Liver (tissue), 3 donors: ENCODE measurements at regions not wholly inside any gene's neighbourhood (a gene's known extent, or its start where the extent isn't known, plus 50 kb on each side); places are given as distances from the start of the nearest gene placed in this dataset.

Experiments
- CTCF ChIP-seq: fragments of 150-350 bp; IDR thresholded peaks from 2 replicates; pipeline ENCODE4 v1.5.1; 2017; ENCODE audit warnings: improper control_type of control experiment, low read depth, low read length; ENCODE audit not compliant: missing input control
- EGR1 ChIP-seq, 2 donors: IDR thresholded peaks; 2 replicates each; pipeline ENCODE4 v1.6.1; 2016 to 2018; ENCODE audit warnings: antibody characterized with exemption in 2 of 2, low read depth in 2 of 2
- FOXA1 ChIP-seq: IDR thresholded peaks from 2 replicates; pipeline ENCODE4 v1.6.1; 2016; ENCODE audit warnings: antibody characterized with exemption
- FOXA2 ChIP-seq: IDR thresholded peaks from 2 replicates; pipeline ENCODE4 v1.6.1; 2016; ENCODE audit warnings: antibody characterized with exemption
- GABPA ChIP-seq, 2 donors: IDR thresholded peaks in 1 of 2; conservative IDR thresholded peaks in 1 of 2; 2 replicates each; pipeline ENCODE4 v1.6.1; 2016; ENCODE audit warnings: antibody characterized with exemption in 2 of 2, mild to moderate bottlenecking in 1 of 2, moderate library complexity in 1 of 2
- JUND ChIP-seq, 2 donors: IDR thresholded peaks; 2 replicates each; pipeline ENCODE4 v1.6.1; 2016; ENCODE audit warnings: antibody characterized with exemption in 2 of 2
- MAX ChIP-seq: IDR thresholded peaks from 2 replicates; pipeline ENCODE4 v1.6.1; 2016; ENCODE audit warnings: antibody characterized with exemption
- RAD21 ChIP-seq, 2 donors: IDR thresholded peaks; 2 replicates each; pipeline ENCODE4 v1.6.1; 2016; ENCODE audit warnings: antibody characterized with exemption in 2 of 2, mild to moderate bottlenecking in 2 of 2
- REST ChIP-seq: IDR thresholded peaks from 2 replicates; pipeline ENCODE4 v1.6.1; 2016; ENCODE audit warnings: antibody characterized with exemption, mild to moderate bottlenecking
- SP1 ChIP-seq: IDR thresholded peaks from 2 replicates; pipeline ENCODE4 v1.6.1; 2018; ENCODE audit warnings: antibody characterized with exemption, mild to moderate bottlenecking
- TAF1 ChIP-seq: conservative IDR thresholded peaks from 2 replicates; pipeline ENCODE4 v1.6.1; 2016; ENCODE audit warnings: antibody characterized with exemption, mild to moderate bottlenecking
- YY1 ChIP-seq: IDR thresholded peaks from 2 replicates; pipeline ENCODE4 v1.6.1; 2016; ENCODE audit warnings: antibody characterized with exemption, mild to moderate bottlenecking
- ZBTB33 ChIP-seq: IDR thresholded peaks from 2 replicates; pipeline ENCODE4 v1.6.1; 2016; ENCODE audit warnings: antibody characterized with exemption
- donor health status: healthy.
- donor health status: healthy.

GRCh38 chr6:54473328-54473727 lies 165.1 kb downstream of the TINAG start:
- no peak for TF ChIP-seq REST
- no peak for TF ChIP-seq GABPA (IDR thresholded peaks at IDR 0.05 in 1 of 2, conservative IDR thresholded peaks at IDR 0.05 in 1 of 2)
- no peak for TF ChIP-seq MAX
- no peak for TF ChIP-seq CTCF
- TF ChIP-seq TAF1 = no peak
- no peak for TF ChIP-seq YY1
- TF ChIP-seq JUND (IDR thresholded peaks at IDR 0.05) = no peak
- no peak for TF ChIP-seq EGR1 (IDR thresholded peaks at IDR 0.05; ENCODE audit: low read depth in 2 of 2)
- no peak for TF ChIP-seq ZBTB33
- TF ChIP-seq SP1 = no peak
- no peak for TF ChIP-seq RAD21 (IDR thresholded peaks at IDR 0.05)
- TF ChIP-seq FOXA2 = no peak
- TF ChIP-seq FOXA1 = no peak
